GM19035 (cell line): ENCODE measurements at regions not wholly inside any gene's neighbourhood (a gene's known extent, or its start where the extent isn't known, plus 50 kb on each side); places are given as distances from the start of the nearest gene placed in this dataset.

Source experiments
- ATAC-seq: cut with Tn5 transposase; IDR thresholded peaks from one replicate; pipeline ENCODE4 v1.9.1; 2021; ENCODE audit not compliant: unreplicated experiment

DNA sequence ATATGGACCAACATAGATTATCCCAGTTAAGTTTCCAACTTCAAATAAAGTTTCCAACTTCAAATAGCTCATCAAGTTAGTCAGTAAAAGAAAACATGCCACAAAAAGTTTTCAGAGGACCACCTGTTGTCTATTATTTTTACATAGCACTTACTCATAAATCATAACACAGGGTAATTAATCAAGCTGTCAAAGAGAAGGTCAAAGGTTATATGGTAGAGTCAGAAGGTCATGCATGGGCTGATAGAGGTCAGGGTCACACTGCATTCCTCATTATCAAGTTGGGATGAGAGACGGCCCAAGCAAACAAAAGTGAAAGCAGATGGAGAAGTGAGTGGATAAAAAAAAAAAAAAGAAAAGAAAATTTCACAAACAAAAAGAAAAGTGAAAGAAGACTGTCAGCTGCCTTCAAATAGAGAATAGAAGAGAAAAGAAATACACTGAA lies 145.5 kb upstream of the POU5F2 start:
- no peak for ATAC-seq

DNA sequence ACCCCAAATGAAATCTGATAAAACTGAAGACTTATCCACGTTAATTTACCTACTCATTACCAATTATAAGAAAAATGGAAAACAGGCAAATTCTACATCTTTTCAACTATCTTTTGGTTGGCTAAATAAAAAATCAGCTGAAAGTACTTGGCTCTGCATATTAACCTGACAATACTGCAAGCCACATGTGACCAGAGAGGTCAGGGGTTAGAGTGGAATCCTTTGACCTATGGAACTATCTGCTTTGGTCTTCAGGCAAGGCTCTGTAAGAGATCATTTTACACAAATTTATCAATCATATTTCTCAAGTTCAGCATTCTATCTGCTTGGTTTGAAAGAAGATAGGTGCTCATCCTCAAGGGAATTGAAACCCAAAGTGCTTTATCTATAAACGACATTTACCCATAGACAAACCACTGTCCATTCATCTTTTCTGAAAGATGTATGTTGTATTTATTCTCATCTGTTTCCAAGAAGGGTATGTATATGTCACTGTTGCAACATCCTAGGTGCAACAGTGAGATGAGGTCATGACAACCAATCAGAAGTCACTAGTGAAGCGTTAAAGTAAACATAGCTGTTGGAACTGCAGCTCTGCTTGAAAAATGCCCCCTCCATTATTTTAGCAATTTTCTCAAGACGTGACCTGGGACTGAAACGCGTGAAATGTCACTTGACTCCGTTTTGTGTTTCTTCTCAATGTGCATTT lies 144.9 kb upstream of the POU5F2 start:
- ATAC-seq: no peak

DNA sequence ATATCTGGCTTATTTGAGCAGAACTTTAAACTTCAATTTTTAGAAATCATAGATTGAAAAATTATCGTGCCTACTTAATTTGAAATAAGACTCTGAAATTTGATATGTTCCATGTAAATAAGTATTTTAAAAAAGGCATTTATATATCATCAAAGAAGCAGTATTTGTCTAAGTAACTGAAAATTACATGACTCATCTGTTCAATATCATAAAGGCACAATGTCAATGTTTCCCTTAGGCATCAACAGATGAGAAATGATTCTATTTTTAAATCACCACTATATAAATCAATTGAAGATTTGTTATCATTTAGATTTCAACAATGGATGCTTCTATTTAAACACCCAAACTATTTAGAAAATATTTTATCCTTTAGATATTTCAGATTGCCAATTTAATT lies 142.9 kb upstream of the POU5F2 start:
- no peak for ATAC-seq

DNA sequence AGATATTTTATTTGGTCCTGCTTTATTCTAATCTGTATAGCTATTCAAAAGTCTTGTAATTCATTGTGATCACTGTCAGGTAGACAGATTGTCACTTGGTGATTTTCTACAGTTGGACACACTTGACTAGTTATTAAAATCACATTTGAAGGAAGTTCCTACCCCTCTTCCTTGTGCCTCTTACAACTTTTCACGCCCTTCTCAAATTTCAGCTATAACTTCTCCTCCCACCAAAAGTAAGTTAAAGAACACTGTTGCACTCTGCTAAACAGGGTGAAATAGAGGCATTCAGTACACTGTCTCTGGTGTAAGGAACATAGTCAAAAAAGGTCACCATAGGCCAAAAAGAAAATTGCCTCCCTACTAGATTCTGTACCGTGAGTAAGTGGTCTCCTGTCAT lies 142.1 kb upstream of the POU5F2 start:
- ATAC-seq: no peak

DNA sequence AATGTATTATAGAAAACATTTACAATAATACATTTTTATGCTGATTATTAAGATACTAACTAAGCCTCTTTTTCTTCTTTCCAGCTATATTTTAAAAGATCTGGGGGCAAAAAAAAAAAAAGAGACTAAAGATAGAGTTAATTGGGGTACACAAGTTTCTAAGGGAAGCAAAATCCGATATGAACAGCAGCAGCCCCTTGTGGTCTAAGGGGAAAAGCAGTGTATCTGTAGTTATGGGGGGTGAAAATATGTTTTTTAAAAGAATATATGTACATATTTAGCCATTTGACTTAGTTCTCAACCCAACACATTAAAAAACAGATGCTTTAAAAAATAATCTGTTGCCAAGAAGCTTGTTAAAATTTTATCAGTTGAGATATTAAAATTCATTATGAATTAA lies 134.3 kb upstream of the POU5F2 start:
- ATAC-seq: no peak

DNA sequence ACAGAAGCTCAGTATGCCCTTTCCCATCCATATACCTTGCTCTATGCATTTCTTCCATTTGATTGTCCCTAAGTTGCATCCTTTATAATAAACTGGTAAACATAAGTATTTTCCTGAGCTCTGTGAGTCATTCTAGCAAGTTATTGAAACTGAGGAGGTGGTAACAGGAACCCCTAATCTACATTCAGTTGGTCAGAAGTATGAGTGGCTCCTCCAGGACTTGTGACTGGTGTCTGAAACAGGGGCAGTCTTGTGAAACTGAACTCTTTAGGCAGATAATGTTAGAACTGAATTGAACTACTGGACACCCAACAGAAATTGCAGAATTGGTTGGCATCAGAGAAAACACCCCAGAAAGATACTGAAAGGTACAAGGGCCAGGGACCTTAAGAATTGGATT lies 133.1 kb upstream of the POU5F2 start:
- ATAC-seq: peak; percentile 63

DNA sequence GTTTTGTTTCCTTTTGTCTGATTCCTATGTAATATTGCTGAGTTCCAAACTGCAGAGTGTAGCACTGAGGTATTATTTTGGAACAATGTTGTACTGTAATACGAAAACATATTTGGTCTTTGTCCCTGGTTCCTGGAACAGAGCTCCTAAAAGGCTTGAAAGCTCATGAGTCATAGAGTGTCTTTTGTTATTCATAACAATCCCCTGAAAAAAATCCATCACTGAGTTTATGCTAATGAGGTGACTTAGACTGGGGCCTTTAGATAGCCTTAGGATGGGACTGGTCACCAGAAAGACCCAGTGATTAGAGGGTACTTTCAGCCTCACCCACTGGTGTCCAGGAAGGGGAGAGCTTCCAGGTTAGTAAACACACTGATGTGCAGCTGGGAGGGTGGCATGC lies 132.7 kb upstream of the POU5F2 start:
- peak; percentile 80 for ATAC-seq

DNA sequence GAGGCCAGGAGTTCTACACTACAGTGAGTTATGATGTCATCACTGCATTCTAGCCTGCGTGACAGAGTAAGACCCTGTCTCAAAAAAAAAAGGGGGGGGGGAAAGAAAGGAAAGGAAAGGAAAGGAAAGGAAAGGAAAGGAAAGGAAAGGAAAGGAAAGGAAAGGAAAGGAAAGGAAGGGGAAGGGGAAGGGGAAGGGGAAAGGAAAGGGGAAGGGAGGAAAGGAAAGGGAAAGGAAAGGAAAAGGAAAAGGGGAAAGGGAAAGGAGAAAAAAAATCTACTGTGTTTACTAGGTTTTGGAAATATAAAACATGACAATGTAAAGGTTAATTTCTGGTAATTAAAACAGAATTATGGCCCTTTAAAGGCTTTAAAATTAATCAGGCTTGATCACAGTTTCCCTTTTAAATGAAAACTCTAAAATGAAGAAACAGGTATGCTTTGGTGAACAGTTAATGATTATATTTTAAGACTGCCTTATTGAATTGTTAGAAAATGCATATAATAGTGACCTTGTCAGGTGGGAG lies 131.9 kb upstream of the POU5F2 start:
- no peak for ATAC-seq

DNA sequence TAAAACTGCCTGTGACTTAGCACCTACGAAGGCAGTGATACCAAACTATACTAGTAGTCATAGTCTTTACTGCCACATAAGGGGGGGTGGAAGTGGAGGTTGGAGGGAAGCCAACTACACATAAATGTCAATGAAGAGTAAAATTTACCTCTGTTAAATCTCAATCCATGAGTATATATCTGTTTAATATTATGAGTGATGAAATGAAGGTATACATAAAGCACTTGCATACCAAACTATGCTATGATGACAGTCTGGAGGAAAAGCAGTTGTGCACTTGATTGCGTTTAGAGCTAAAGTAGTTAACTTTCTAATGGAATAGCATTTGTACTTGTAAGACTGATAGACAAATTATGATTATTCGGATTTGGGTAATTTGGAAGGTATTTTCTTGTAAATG lies 129.2 kb upstream of the POU5F2 start:
- ATAC-seq: no peak

DNA sequence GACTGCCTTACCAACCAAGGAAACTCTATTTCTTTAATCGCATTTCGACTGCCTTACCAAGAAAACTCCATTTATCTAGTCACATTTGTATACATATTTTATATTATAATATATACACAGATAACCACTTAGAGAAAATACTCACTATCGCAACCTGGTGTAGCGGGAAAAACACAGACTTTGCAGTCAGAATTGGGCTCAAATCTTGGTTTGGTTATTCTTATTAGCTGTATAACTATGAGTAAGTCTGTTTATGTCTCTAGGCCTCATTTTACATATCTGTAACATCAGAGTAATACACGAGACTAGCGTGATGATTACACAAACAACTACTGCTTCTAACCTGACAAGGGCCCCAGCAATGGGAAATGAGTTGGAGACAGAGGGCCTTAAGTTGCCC lies 127.5 kb upstream of the POU5F2 start:
- no peak for ATAC-seq

DNA sequence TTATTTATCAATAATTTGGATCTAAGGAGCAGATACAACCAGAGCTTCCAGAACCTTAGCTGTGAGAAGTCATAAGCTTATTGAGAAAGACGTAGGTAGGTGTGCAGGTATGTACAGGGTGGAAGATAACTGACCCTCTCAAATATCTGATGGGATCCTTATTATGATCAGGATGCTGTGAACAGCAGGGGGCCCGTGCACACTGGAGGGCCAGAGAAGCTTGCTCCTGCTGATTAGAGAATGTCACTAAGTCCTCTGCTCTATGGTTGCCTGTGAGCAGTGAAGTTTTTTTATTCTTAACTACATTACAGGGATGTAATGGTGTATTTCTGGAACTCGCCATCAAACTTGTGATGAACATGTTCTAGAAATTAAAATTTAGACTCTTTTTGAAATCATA lies 108.9 kb upstream of the POU5F2 start:
- ATAC-seq: no peak

DNA sequence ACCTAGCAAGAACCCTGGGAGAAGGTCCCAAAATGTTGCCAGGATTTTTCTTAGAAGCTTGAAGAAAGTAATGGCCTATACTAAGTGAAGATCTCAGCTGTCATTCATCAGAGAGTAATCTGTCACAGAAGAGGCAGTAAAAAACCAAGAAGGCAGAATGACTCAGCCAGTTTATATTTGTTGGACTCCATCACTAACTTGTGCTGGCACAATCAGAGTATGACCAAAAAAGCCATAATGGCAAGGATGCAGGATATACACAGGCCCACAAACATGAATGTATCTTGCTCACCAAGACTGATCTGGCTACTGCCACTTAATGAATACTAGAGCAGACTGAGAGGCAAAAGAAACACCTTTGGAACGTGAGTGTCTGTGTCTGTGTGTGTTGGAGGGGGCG lies 104.0 kb upstream of the POU5F2 start:
- no peak for ATAC-seq

DNA sequence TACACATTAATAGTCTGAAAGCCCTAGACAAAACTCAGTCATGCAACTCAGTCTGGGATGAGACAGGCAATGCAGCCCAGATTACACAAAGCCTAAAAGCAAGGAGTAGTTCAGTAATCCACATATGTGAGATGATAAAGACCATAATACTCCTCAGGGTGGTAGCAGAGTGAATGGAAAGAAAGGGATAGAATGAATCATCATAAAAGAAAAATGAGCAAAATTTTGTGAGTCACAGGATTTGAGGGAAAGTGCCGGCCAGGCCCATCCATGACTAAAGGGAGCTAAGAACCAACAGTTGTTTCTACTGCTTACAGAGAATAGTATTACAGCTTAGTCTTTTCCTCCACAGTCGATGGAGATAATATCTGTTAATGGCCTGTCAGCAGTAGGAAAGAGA lies 90.0 kb upstream of the POU5F2 start:
- no peak for ATAC-seq

DNA sequence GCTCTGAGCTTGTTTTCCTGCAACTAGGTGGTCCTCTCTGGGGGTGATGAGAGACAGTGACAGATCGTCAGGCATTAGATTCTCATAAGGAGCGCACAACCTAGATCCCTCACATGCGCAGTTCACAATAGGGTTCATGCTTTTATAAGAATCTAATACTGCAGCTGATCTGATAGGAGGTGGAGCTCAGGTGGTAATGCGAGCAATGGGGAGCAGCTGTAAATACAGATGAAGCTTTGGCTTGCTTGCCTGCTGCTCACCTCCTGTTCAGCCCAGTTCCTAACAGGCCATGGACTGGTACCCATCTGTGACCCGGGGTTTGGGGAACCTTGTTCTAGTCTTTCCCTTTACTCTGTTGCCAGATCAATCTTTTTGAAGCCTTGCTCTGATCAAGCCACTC lies 89.5 kb upstream of the POU5F2 start:
- ATAC-seq: no peak

DNA sequence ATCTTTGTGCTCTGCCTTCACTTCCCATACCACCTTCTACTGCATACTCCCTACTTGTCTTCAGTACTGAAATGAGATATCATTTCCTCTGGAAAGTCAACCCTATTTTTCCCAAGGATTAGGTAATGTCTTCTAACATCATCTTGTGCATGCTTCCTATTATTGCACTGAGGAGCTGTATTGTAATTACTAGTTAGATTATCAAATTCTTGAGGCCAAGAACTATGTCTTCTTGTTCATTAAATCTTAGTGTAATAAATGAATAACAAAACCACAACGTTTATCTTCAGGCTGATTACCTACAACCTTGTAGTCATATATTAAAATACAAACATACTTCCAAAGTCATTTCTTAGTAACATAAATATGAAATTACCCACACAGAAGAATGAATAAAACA lies 87.9 kb upstream of the POU5F2 start:
- no peak for ATAC-seq

DNA sequence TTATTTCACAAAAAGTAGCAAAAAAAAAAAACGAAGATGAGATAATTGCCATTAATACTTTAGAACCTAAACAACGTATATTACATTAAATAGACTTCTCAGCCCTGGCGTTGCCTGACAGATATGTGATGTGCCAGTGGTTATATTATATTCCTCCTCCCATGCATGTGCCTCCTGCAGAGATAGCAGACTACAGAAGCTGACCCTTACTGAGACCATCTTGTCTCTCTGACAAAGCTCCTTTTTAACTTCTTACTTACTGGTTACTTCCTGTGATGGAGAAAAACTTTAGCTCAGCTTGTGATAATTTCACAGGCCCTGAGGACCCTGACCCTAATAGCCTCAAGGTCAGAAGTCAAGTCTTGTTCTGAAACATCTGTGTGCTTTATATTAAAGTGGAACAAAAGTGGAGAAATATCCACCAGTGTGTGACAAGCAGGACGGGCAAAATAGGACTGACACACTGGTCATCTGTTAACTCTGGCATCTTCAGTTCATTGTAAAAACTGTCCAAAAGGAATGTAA lies 80.6 kb upstream of the POU5F2 start:
- no peak for ATAC-seq

DNA sequence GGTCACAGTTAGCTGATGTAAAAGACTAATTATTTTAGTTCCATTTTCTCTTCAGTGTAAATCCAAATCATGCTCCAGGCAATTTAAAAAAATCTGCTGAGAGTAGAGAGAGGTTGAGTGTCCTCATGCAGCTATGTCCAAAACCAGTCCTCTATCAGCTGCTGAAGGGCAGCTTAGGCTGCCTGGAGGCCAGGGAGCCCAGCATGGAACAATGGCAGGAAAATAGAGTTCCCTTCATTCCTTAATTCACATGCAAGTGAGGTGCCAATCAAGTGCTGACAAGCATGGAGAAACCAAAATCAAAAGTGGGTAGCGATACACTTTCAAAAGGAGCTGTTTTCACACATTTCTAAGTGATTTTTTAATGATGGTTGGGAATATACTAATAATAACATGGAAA lies 78.3 kb upstream of the POU5F2 start:
- no peak for ATAC-seq

DNA sequence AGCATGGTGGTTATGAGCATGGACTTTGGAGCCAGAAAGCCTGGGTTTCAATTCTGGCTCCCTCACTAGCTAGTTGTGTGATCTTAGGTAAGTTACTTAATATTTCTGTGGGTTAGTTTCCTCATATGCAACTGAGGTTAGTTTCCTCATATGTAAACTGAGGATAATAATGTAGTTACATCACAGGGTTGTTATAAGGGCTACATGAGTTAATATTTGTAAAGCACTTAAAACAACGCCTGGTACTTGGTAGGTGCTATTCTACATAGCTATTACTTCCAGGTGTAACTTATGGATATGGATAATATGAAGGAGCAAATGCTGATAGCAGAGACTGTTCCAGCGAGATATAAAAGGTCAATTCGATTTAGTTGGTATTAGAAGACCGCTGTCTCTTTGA lies 69.4 kb upstream of the POU5F2 start:
- no peak for ATAC-seq

DNA sequence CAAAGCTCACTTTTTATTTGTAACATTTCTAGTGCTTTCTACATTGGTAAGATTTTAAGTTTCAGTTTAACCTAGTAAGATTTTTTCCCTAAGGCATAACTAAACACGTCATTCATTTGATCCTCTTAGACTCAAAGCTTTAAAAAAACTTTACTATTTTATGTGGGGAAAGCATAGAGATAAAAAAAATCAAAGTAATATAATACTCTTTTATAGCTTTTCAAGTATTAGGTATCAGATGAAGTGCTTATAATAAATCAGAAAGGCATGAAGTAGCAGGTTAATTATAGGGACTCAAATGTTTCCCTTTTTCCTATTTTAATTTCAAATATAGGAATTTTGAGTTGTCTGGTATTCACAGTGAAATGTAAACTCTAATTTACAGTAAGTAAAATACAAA lies 68.0 kb upstream of the POU5F2 start:
- no peak for ATAC-seq

DNA sequence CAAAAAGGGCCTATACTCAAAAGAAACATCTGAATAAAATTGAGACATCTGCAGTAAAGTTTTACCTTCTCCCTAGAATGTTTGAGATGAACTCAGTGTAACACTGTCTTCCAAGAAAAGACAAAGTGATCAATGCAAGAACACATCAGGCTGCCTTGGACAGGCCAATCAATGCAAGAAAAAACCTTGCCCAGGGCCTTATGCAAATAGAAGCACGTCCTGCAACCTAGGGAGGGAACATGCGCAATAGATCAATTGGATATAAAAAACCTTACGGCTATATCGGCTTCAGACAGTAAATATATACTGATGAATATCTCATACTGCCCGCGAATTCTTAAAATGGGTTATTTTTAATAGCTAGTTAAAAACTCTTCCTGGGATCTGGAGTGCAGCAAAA lies 66.4 kb upstream of the POU5F2 start:
- ATAC-seq: no peak

DNA sequence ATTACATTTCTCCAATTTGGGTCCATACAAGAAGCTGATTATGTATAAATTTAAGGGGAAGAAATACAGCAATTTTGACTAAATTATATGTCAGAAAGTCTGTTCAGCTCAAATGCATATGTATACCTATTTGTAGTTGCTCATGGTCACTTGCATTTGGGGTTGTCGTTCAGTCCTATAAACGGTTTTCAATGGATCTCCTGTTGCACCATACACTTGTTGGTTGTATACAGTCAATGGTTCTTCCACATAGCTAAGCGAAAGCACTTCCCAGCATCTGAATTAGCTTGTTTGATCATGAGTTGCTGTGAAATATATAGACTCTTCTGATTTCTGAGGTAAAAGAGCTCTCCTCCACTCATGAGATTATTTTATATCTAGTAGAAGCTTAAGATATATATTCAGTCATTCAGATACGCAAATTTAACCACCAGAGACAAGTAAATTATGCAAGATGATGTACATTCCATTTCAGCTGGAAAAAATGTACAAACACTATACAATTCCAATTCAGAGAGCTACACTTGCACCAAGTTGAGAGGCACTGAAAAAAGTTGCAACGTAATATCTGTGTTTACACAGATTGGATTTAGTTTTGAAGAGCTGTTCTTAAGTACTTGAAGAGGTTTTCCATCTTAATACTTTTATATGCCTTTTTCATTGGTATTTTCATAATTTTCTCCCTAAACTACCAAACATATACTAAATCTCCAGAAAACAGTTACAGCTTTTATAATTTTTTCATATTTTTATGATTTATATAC lies 64.4 kb upstream of the POU5F2 start:
- ATAC-seq: no peak
